GM19351 (cell line): ENCODE measurements at regions not wholly inside any gene's neighbourhood (a gene's known extent, or its start where the extent isn't known, plus 50 kb on each side); places are given as distances from the start of the nearest gene placed in this dataset.

ENCODE experiments used
- ATAC-seq: cut with Tn5 transposase; IDR thresholded peaks from one replicate; pipeline ENCODE4 v1.9.1; 2021; ENCODE audit warnings: mild to moderate bottlenecking, moderate library complexity; ENCODE audit not compliant: unreplicated experiment

DNA sequence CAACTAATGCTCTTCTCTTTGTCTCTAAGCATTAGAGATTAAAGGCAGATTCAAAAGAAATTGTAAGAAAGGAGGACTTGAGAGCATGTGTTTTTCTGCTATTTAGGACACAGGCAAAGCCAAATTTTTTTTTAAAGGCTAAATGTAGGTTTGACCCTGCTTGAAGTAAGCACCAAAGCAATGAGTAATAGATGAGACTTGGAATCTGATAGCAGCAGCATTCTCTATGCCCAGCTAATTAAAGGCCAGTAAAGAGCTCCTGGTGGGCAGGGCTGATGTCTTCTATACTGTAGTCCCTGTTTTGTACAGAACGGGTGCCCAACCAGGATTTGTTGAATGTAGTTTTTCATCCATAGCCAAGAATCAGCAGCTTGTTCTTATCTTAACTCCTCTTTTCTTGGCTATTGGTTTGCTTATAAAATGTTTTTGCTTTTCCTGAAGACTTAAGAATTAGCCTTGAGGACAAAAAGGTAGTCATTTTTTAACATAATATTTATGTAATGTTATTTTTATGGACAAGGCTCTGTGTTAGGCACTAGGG lies 179.6 kb downstream of the LMO4 start:
- ATAC-seq, result no peak

DNA sequence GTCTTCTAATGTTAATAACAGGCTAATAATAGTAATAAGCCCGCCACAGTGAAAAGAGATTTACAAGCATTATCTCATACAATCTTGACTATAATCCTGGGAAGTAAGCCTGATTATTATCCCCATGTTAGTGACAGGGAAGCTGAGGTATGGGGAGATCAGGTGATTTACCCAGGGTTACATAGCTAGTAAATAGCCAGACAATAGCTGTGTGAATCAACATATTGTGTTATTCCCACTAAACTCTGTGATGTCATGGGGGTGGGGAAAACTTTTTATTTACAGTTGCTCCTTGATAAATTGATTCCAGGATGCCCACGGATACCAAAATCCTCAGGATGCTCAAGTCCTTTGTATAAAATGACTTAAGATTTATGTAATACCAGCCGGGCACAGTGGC lies 181.9 kb downstream of the LMO4 start:
- ATAC-seq, result no peak

GRCh38 chr1:87511449-87511848 lies 182.8 kb downstream of the LMO4 start:
- ATAC-seq, result no peak

DNA sequence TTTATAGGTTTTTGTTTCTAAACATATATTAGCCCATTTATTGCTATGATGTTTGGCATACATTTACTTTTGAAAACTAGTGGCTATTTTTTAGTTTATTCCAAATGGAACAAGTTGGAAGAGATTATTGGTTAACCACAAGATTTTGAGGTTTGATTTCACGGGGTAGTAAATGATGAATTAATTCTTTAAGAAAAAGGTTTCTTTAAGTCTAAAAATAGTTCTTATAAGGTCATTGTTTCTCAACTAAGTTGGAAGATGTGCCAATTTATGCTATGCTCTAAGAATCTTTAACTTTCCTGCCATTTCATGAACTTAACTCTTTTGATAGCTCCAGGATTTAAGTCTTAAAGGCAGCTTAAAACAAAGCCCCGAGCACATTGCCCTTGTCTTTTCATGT lies 183.8 kb downstream of the LMO4 start:
- ATAC-seq, result no peak

DNA sequence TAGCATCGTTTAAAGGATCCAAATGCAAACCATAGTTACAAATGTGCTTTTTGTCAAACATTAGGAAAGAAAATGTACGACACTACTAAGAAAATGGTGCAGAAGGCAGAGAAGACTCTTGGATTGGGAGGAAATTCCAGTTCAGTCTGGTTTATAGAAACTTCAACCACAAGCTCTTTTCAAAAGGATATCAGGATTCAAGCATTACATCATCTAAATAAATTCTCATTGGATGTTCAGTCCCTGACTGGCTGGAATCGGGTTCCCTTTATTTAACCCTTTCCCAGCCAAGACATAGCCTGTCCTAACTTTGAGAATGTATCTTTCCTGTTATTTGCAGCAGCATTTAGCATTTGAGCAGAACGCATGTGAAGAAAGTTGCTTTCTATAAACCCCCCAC lies 184.6 kb downstream of the LMO4 start:
- ATAC-seq, result no peak

GRCh38 chr1:87513966-87514660 lies 185.4 kb downstream of the LMO4 start:
- ATAC-seq, result no peak

DNA sequence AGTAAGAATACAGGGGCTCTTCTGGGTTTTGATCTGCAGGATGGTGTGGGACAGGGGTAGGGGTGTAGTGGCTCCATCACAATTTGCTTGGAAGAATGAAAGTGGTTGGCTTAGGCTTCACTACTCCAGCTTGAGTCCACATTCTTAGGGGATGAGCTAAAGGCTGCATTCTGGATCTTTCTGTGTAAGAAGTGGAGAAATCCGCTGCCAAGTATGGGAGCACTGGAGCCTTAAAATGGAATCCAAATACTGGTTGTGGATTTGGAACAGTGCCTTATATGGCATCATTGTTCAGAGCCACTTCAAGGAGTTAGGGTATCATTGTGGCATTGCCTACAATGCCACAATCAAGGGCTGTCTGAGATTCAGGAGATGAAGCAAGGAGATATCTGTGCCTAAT lies 187.1 kb downstream of the LMO4 start:
- no peak for ATAC-seq

- ATAC-seq, result no peak
Observed at GRCh38 chr1:87518794-87519193, 190.1 kb downstream of the LMO4 start.

- no peak for ATAC-seq
Observed at GRCh38 chr1:87521452-87521851, 192.8 kb downstream of the LMO4 start.

DNA sequence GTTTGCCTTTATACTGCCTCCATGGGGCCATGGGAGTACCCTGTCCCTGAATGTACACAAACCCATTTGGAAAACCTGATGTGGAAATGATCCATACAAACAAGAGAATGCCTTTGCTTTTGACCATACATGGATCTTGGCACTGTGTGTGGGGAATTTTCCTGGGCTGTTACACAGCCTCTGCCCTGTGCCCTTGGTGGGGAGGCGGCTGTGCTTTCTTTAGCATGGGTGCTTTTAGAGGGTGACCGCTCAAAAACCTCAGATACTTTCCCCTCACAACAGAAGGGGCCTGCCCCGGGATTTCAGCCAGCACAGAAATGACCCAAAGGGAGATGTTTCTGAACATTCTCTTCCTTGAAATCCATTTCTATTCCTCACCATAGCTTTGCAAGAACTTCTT lies 194.8 kb downstream of the LMO4 start:
- no peak for ATAC-seq

DNA sequence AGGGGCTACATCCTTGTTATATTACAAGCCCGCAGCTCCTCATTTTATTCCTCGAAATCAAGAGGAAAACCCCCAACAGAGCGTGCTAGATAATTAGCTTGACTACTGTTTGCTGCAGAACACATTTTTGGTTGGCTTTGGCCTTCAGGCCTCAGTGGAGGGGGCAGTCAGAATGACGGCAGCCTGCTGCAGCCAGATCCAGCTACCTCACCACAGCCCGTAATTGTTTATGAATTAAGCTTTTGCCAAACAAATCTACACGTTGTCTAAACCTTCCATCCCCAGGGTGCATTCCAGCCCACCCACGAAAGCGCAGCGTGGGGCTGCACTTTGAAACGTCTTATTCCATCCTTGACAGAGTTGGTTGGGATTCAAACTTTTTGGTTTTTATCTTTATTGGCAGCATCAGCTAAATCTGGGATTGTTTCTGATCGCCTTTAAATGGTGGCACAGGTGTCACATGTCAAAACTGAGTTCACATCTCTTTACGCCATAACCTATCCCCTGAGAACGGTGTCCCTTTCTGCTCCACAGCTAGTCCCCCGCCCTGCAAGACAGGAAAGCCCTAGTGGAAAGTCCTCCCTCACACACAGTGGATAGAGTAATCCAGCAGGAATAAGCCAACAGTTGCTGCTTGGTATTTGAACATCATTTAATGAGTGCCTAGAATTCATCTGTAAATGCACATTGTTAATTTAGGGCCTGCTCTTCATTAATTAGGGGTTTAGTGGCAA lies 195.5 kb downstream of the LMO4 start:
- ATAC-seq, result no peak

DNA sequence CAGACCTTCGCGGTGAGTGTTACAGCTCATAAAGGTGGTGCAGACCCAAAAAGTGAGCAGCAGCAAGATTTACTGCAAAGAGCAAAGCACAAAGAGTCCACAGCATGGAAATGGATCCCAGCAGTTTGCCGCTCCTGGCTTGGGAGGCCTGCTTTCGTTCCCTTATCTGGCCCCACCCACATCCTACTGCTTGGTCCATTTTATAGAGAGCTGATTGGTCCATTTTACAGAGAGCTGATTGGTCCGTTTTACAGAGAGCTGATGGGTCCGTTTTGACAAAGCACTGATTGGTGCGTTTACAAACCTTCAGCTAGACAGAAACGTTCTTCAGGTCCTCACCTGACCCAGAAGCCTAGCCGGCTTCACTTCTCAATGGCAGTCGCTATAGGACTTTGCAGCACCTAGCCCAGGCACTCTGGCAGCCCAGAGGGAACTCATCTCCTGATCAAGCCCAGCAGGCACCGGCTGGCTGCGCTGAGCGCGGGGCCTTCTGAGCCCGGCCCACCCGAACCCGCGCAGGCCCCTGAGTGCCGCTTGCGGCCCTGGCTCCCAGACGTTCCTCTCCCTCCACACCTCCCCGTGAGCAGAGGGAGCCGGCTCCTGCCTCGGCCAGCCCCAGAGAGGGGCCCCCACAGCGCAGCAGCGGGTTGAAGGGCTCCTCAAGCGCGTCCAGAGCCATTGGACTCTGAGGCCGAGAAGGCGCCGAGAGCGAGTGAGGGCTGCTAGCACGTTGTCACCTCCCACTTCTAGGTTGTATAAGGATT lies 200.3 kb downstream of the LMO4 start:
- ATAC-seq, result no peak

DNA sequence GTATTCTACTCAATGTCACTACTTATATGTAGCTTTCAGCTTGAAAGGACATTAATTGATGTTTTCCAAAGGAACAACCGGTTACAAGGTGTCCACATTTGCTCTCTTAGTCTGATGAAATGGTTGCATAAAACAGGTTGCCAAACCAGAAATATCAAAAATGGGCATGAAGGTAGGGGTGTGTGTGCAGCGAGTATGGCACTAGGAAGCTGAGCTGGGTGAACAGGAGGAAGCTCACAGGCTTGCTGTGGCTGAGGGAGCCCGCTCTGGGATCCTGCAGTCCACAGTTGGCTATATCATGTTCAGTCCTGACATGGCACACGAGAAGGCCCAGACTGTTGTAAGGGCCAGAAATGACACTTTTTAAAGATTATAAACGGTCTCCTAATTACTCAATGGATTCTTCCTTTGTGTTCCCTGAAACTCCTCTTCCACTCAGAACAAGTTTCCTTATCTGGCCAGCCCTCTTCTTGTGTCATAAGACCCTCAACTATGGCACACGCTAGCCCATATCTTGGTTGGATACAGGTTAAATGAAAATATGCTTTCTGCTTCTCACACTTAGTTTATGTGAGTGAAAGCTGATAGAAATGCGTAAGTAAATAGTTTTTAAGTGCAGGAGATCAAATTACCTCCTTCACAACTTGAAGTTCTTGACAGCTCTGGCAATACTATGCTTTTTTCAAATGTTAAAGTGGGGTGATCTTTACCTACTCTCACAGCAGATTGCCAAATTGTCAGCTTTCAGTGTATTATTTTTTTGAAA lies 201.5 kb downstream of the LMO4 start:
- ATAC-seq, result no peak

DNA sequence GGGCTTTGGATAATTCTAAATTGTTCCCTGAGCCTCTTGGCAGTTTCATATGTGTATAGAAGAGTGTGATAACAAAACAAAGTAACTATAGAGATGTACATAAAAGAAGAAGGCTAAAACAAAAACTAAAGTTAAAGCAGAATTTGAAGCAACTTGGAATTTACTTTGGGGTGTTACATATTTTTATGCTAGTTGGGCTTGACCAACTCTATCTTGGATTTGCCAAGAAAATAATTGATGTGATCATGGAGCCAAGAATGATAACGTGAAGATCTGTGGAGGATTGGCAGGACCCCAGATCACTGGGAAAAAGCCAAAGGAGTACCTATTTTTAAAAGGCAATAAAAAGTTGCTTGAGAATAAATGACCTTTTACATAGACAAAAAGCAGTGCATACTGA lies 206.9 kb downstream of the LMO4 start:
- no peak for ATAC-seq

DNA sequence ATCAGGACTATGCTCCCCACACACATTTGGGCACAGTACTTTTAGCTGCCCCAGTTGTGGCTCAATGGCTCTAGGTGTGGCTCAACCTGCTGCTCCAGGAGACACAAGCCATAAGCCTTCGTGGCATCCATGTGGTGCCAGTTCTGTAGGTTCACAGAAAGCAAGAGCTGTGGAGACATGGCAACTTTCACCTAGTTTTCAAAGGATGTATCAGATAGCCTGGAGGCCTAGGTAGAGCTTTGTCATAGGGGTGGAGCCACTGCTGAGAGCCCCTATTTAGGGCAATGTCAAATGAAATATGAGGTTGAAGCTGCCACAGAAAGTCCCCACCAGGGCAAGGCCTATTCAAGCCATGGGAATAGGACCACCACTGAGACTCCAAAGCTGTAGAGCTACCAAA lies 210.5 kb downstream of the LMO4 start:
- ATAC-seq, result no peak

- no peak for ATAC-seq
Observed at GRCh38 chr1:87542697-87543096, 214.0 kb downstream of the LMO4 start.

- ATAC-seq, result no peak
Observed at GRCh38 chr1:87549738-87550137, 221.1 kb downstream of the LMO4 start.

DNA sequence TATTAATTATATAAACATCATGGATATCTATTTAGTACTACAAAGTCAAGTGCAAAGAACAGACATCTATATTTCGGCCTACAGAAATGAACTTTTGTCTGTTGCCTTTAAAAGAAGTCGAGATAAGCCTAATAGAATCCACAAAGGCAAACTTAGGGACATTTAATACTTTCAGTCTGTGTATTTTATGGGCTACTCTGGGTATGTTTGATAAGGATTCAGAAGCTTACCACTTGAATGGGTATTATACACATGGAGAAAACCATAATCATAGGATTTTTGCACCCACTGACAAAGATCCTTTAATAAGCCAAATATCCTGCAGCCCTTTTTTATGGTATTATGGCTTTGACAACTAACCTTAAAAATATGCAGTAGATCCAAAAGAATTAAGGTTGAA lies 224.8 kb downstream of the LMO4 start:
- ATAC-seq, result no peak

GRCh38 chr1:87555366-87555765 lies 226.7 kb downstream of the LMO4 start:
- no peak for ATAC-seq

DNA sequence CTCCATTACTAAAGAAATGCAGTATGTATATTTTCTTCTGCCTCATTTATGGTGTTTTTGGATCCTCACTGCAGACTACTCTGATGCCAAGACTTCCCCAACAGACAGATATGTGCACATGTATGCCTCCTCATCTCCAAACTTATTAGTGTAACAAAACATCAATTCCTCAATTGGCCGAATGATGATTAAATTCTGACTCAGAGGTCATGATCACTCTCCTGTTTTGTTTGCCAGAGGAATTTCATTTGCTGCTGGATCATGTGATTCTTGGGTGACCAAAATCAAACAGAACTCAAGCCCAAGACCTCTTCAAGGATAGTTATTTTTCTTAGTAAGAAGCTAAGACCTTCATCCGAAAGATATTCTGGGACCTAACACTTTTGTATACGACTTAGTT lies 227.6 kb downstream of the LMO4 start:
- no peak for ATAC-seq

GRCh38 chr1:87558921-87559320 lies 230.2 kb downstream of the LMO4 start:
- ATAC-seq, result no peak
